OCI-LY7 (cell line): ENCODE measurements at regions not wholly inside any gene's neighbourhood (a gene's known extent, or its start where the extent isn't known, plus 50 kb on each side); places are given as distances from the start of the nearest gene placed in this dataset.

ENCODE experiments used
- EZH2phosphoT487 ChIP-seq: fragments of 200-600 bp; sonication (generic); IDR thresholded peaks from 2 replicates; pipeline ENCODE4 v1.6.1; 2018; ENCODE audit warnings: low read depth, borderline replicate concordance, mild to moderate bottlenecking, mixed run types, antibody characterized with exemption, low read length, moderate library complexity, mixed read lengths
- TF ChIP-seq, protein P1 (sequence below): fragments of 200-600 bp; sonication (generic); conservative IDR thresholded peaks from 2 replicates; pipeline ENCODE4 v1.5.1; 2014; ENCODE audit warnings: mild to moderate bottlenecking, antibody characterized with exemption, low read length, moderate library complexity, mixed read lengths

DNA sequence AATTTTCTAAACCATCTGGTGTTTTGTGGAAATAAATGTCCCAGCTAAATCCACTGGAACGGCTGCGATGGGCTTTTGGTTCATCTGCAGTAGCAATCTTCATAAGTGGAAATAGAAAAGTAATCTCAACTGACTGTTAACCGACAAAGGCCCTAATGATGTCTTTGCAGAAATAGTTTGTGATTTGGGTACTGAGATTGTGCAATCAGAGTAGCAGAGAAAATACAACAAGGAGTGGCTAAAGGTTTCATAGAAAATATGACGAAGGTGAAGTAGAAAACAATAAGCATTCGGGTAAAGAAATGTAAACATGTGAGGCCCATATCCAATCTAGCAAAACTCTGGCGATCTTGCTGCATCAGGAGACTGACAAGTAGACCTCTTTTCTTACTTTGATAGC is 262.6 kb upstream of the MCTP2 start:
- TF ChIP-seq, protein P1, sequence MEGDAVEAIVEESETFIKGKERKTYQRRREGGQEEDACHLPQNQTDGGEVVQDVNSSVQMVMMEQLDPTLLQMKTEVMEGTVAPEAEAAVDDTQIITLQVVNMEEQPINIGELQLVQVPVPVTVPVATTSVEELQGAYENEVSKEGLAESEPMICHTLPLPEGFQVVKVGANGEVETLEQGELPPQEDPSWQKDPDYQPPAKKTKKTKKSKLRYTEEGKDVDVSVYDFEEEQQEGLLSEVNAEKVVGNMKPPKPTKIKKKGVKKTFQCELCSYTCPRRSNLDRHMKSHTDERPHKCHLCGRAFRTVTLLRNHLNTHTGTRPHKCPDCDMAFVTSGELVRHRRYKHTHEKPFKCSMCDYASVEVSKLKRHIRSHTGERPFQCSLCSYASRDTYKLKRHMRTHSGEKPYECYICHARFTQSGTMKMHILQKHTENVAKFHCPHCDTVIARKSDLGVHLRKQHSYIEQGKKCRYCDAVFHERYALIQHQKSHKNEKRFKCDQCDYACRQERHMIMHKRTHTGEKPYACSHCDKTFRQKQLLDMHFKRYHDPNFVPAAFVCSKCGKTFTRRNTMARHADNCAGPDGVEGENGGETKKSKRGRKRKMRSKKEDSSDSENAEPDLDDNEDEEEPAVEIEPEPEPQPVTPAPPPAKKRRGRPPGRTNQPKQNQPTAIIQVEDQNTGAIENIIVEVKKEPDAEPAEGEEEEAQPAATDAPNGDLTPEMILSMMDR: no peak
- no peak for TF ChIP-seq EZH2phosphoT487
